ENCODE measurements at regions not wholly inside any gene's neighbourhood (a gene's known extent, or its start where the extent isn't known, plus 50 kb on each side); places are given as distances from the start of the nearest gene placed in this dataset.
A peak's percentile ranks its signal among the peaks of the same experiment; 100 is the strongest.

GRCh38 chr6:28711788-28712341, 186.2 kb downstream of the GPX5 start:
- DNase-seq (ENCODE audit: low read depth in 1 of 2, low spot score in 1 of 2) = no peak
- FAIRE-seq = no peak
- H3K27ac ChIP-seq = no peak overlapping the region
- ChIA-PET CTCF (no interaction called here), POLR2A (no interaction called here)
- peaks cover 15% of the 10 kb centered on the region for H3K9me3 ChIP-seq
- no peak overlapping the region for H3K4me3 ChIP-seq
- 0 out of 3 replicates have a peak, but pooled peaks cover 3% of the 10 kb centered on the region for H3K4me1 ChIP-seq
- H3K4me2 ChIP-seq = peak overlapping the region; percentile 12; the same call in 1 of the 3 replicates
- TF ChIP-seq ZSCAN20 (CRISPR knock-in tag; IDR thresholded peaks at IDR 0.05) (no peak), MAFK (IDR thresholded peaks at IDR 0.05; ENCODE audit: partially characterized antibody) (no peak), KDM1A (IDR thresholded peaks at IDR 0.05; ENCODE audit: low read depth) (no peak), HOXB13 (CRISPR knock-in tag; IDR thresholded peaks at IDR 0.05; ENCODE audit: low read depth) (no peak), CHD4 (IDR thresholded peaks at IDR 0.05; ENCODE audit: borderline replicate concordance) (no peak), BCL3 (IDR thresholded peaks at IDR 0.05) (no peak), CHD2 (IDR thresholded peaks at IDR 0.05; ENCODE audit: low read length, partially characterized antibody) (no peak), POLR2AphosphoS2 (conservative IDR thresholded peaks at IDR 0.05; ENCODE audit: low read length) (no peak), SMC3 (IDR thresholded peaks at IDR 0.05) (no peak), CBX8 (IDR thresholded peaks at IDR 0.05) (no peak), CEBPB (IDR thresholded peaks at IDR 0.05) (no peak), KDM5A (IDR thresholded peaks at IDR 0.05) (no peak), PBX3 (IDR thresholded peaks at IDR 0.05) (no peak), PHF8 (IDR thresholded peaks at IDR 0.05; ENCODE audit: borderline replicate concordance, low read depth) (no peak), POLR2A (IDR thresholded peaks at IDR 0.05; ENCODE audit: low read length) (no peak), RCOR1 (IDR thresholded peaks at IDR 0.05; ENCODE audit: low read depth, low read length) (no peak), JUNB (IDR thresholded peaks at IDR 0.05) (no peak), HMGXB4 (CRISPR knock-in tag; IDR thresholded peaks at IDR 0.05; ENCODE audit: borderline replicate concordance) (no peak)
- TF ChIP-seq, protein P1, sequence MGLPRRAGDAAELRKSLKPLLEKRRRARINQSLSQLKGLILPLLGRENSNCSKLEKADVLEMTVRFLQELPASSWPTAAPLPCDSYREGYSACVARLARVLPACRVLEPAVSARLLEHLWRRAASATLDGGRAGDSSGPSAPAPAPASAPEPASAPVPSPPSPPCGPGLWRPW (IDR thresholded peaks at IDR 0.05) = no peak
- TF ChIP-seq, protein P2, sequence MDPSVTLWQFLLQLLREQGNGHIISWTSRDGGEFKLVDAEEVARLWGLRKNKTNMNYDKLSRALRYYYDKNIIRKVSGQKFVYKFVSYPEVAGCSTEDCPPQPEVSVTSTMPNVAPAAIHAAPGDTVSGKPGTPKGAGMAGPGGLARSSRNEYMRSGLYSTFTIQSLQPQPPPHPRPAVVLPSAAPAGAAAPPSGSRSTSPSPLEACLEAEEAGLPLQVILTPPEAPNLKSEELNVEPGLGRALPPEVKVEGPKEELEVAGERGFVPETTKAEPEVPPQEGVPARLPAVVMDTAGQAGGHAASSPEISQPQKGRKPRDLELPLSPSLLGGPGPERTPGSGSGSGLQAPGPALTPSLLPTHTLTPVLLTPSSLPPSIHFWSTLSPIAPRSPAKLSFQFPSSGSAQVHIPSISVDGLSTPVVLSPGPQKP (IDR thresholded peaks at IDR 0.05; ENCODE audit: low read depth, low read length) = no peak
- no peak for ATAC-seq
- 29% methylated on average over 5 of the region's 5 CpGs for WGBS (ENCODE audit: missing lambda C conversion rate)

DNA sequence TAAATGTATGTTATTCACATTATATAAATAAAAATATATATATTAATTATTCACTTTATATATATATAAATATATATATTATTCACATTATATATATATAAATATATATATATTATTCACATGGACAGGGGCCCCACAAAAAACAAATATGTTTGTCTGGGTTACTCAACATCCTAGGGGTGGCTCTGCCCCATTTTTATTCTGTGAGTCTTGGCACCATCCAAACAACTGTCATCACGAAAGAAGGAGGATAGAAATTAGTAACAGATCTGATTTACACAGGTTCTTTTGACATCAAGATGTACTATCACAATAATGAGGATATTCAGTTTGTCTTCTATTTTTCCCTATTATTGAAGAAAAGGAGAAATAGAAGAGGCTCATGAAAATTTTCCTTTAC, 187.3 kb downstream of the GPX5 start:
- H3K4me2 ChIP-seq = no peak overlapping the region
- ATAC-seq = no peak
- 0 out of 3 replicates have a peak, but pooled peaks cover 3% of the 10 kb centered on the region for H3K4me1 ChIP-seq
- H3K4me3 ChIP-seq = no peak overlapping the region
- POLR2A ChIA-PET = no interaction called here
- H3K9me3 ChIP-seq = peaks cover 7% of the 10 kb centered on the region; the same call in 1 of the 3 replicates
- H3K27ac ChIP-seq = no peak overlapping the region
- no peak for TF ChIP-seq TP53 (CRISPR knock-in tag; IDR thresholded peaks at IDR 0.05)
- no peak for TF ChIP-seq ZC3H11A (IDR thresholded peaks at IDR 0.05)
- no peak for TF ChIP-seq POLR2A (IDR thresholded peaks at IDR 0.05; ENCODE audit: low read length)
- TF ChIP-seq MYC (IDR thresholded peaks at IDR 0.05; ENCODE audit: borderline replicate concordance, low read length) = no peak
- TF ChIP-seq FOSB (CRISPR knock-in tag; IDR thresholded peaks at IDR 0.05) = no peak
- no peak for FAIRE-seq
- CTCF ChIA-PET = no interaction called here
- 43% methylated on average over 1 of the region's 1 CpG for WGBS (ENCODE audit: missing lambda C conversion rate)
- DNase-seq (ENCODE audit: low read depth in 1 of 2, low spot score in 1 of 2) = no peak

Measured in A549 (cell line).